HG02798 (cell line): ENCODE measurements at regions not wholly inside any gene's neighbourhood (a gene's known extent, or its start where the extent isn't known, plus 50 kb on each side); places are given as distances from the start of the nearest gene placed in this dataset.
"Not testable (repeated sequence)": the region's sequence is repeated elsewhere in the genome, so short reads cannot be mapped to it uniquely, and the experiment has no call there.

ENCODE experiments used
- ATAC-seq: cut with Tn5 transposase; IDR thresholded peaks from one replicate; pipeline ENCODE4 v1.9.1; 2021; ENCODE audit warnings: mild to moderate bottlenecking; ENCODE audit not compliant: unreplicated experiment, poor library complexity

- ATAC-seq = no peak
Measured at GRCh38 chr4:25981749-25982148, 67.7 kb downstream of the SMIM20 start.

DNA sequence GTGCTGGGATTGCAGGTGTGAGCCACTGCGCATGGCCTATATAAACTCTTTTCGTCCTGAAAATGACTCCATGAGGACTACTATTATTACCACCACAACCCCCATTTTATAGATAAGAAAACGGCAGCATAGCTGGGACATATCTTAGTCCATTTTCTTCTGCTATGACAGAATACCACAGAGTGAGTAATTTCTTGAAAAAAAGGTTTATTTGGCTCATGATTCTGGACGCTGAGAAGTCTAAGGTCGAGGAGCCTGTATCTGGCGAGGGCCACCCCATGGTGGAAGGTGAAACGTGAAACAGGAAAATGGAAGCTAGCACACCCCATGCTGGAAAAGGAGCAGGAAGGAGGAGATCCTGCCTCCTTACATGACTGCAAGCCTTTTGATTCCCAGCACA, 68.9 kb downstream of the SMIM20 start:
- ATAC-seq = no peak

GRCh38 chr4:25984266-25984665, 70.2 kb downstream of the SMIM20 start:
- no peak for ATAC-seq

DNA sequence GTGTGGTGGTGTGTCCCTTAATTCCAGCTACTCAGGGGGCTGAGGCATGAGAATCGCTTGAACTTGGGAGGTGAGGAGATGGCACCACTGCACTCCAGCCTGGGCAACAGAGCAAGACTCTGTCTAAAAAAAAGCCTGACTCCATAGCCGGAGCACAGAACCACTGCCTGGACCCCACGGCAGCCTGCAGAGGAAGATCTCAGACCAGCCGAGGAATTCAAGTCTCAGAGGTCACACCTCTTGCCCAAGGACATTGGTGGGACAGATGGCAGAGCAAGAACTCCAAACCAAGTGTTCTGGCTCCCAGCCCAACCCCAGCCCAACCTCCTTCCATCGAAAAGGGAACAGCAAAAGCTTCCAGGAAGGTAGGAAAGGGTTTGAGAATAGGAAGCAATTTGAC, 70.8 kb downstream of the SMIM20 start:
- no peak for ATAC-seq

- ATAC-seq = no peak
Measured at GRCh38 chr4:25986807-25987206, 72.8 kb downstream of the SMIM20 start.

GRCh38 chr4:25991340-25991739, 77.3 kb downstream of the SMIM20 start:
- no peak for ATAC-seq

- ATAC-seq = peak; percentile 69
Measured at GRCh38 chr4:25993395-25994185, 79.6 kb downstream of the SMIM20 start.

GRCh38 chr4:25994577-25994976, 80.6 kb downstream of the SMIM20 start:
- ATAC-seq = not testable (repeated sequence)

DNA sequence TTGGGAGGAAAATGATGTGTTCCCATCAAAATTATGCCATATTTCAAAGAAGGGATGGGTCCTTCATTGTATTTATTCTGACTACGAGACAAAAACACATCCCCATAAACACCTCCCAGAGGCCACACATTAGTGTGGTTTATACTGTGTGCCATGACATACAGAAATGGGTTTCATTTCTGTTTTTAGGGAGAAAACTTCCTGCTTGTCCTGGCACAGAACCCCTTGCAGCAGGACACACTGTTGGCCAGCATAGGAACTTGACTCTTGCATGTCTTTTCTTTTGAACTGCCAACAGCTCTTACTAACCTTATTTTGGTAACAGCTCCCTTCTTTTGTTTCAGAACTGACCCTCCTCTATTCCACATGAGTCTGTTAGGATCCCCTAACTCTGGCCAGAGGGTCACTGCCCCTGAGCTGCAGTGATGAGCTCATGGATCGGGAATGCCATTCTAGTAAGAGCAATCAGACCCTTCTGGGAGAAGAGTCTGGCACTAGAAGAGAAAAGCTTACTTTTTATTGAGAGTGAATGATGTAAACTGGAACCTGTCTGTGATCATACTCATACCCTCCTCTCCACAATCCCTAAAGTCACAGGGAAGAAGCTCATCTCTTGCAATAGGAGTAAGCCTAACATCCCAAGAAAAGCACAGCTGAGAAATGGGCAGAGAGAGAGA, 86.4 kb downstream of the SMIM20 start:
- ATAC-seq = no peak

- ATAC-seq = no peak
Measured at GRCh38 chr4:26001413-26001812, 87.4 kb downstream of the SMIM20 start.

GRCh38 chr4:26001816-26002215, 87.8 kb downstream of the SMIM20 start:
- no peak for ATAC-seq

GRCh38 chr4:26003056-26003455, 89.0 kb downstream of the SMIM20 start:
- ATAC-seq = no peak

DNA sequence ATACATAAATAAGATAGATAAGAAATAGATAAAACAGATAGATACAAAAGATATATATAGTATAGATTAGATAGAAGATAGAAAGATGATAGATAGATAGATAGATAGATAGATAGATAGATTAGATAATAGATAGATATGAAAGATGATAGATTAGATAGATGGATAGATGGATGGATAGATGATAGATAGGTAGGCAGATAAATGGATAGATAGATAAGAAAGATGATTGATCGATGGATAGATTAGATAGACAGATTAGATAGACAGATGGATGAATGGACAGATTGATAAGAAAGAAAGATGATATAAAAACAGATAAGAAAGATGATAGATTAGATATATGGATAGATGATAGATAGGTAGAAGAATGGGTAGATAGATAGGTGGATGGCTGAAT, 90.3 kb downstream of the SMIM20 start:
- no peak for ATAC-seq

GRCh38 chr4:26005764-26006163, 91.7 kb downstream of the SMIM20 start:
- no peak for ATAC-seq

DNA sequence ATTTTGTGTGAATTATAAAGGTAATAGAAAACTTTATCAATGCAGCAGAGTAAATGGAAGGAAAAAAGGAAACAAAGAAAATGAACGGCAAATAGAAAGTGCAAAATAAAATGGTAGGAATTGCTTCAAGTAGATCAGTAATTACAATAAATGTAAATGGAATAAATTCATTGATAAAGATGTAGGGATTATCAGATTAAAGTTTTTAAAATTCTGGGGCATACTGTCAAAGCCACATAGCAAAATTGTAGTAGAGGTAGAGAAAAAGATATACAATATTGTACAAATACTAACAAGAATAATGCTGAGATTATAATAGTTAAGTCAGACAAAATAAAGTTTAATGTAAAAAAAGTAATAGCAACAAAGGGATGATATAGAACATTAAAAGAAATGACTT, 94.7 kb downstream of the SMIM20 start:
- no peak for ATAC-seq

DNA sequence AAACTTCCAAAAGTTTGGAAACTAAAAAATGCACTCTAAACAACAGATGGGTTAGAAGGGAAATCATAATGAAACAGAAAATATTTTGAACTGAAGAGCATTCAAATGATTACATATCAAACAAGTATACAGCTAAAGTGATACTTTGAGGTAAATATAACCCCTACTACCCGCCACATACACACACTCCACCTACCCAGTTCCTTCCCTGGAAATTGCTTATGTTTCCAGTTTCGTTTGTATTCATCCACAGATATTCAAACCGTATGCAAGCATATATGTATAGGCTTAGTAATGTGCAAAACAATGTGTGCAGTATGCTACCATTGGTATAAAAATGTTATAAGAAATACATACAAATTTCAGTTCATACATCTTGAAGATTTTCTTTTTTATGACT, 95.5 kb downstream of the SMIM20 start:
- no peak for ATAC-seq

DNA sequence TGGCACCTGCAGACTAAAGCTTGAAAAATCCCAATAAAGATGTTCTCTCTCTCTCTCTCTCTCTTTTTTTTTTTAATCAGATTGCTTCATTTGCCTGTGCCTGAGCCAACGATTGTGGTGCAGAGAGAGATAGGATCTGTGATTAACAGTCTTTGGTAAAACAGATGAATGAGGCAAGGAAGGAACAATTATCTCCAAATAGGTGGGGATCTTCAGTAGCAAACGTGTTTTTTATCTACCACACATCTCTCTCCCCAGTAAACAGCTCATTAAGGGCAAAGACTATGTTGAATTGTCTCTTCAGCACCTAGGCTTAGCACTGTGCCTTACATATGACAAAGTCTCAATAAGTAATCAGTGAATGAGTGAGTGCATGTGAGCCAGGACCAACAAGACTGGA, 96.3 kb downstream of the SMIM20 start:
- ATAC-seq = no peak

DNA sequence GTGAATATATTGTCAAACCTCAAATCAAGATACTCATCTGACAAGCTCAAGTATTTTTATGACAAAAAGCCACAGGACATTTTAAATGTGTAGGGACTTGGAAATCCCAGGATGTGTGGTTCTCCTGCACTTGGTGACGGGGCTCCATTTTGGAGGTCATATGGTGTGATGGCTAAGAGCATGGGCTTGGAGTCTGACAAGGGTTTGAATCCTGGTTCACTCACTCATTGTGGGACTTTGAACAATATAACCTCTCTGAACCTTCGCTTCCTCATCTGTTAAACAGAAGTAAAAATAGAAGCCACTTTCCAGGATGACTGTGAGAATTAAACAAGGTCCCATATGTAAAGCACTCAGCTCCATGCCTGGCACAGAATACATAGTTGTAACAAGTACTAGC, 99.6 kb downstream of the SMIM20 start:
- ATAC-seq = no peak

GRCh38 chr4:26015133-26015651, 101.2 kb downstream of the SMIM20 start:
- ATAC-seq = no peak

GRCh38 chr4:26015906-26016305, 101.9 kb downstream of the SMIM20 start:
- no peak for ATAC-seq

DNA sequence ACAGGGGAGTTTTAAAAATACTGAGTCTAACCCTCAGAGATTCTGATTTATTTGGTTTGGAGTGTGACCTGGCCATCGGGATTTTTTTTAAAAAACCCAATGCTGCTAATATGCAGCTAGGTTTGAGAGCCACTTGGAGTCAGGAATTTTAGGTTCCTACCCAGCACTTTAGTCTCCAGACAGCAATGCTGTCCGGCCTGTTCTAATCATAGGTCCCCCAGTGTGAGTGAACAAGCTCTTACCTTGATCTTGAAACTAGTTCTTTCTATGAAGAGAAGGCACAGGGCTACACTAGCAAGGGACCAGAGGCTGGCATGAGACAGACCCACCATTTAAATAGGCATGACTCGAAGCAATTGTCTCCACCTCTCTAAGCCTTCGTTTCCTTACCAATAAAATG, 103.5 kb downstream of the SMIM20 start:
- no peak for ATAC-seq
